Fibroblast of lung (primary cell): ENCODE measurements at regions not wholly inside any gene's neighbourhood (a gene's known extent, or its start where the extent isn't known, plus 50 kb on each side); places are given as distances from the start of the nearest gene placed in this dataset.

Experiments
- CTCF ChIP-seq, 2 donors: IDR thresholded peaks in 1 of 2; conservative IDR thresholded peaks in 1 of 2; 1 replicate in 1 of 2; 2 replicates in 1 of 2; pipeline ENCODE4 v1.5.1; 2011 to 2012; ENCODE audit warnings: low read length in 2 of 2, control low read depth in 1 of 2, inconsistent platforms in 1 of 2, low read depth in 1 of 2, mild to moderate bottlenecking in 1 of 2
- EZH2 ChIP-seq: IDR thresholded peaks from 2 replicates; pipeline ENCODE4 v1.5.1; 2012; ENCODE audit warnings: low read length, control low read depth, mild to moderate bottlenecking; ENCODE audit errors: missing control alignments

- TF ChIP-seq CTCF (conservative IDR thresholded peaks at IDR 0.05 in 1 of 2, IDR thresholded peaks at IDR 0.05 in 1 of 2; ENCODE audit: low read depth in 1 of 2, low read length in 2 of 2) = no peak
- TF ChIP-seq EZH2 = no peak
Measured at GRCh38 chr5:2238732-2239131, 356.0 kb upstream of the IRX4 start.
